ENCODE measurements at regions not wholly inside any gene's neighbourhood (a gene's known extent, or its start where the extent isn't known, plus 50 kb on each side); places are given as distances from the start of the nearest gene placed in this dataset.

GRCh38 chr6:82068721-82069120, 178.8 kb downstream of the IBTK start:
- Histone ChIP-seq H2AFZ (ENCODE audit: low read depth, low read length) (peak overlapping the region; percentile 23; the same call in 1 of the 2 replicates), H3K4me2 (ENCODE audit: insufficient read depth, low read length) (no peak overlapping the region), H3K4me1 (ENCODE audit: insufficient read depth, low read length) (peaks cover 21% of the 10 kb centered on the region), H4K20me1 (ENCODE audit: insufficient read depth, low read length) (no peaks in the 10 kb centered on the region), H3K79me2 (ENCODE audit: insufficient read depth, low read length) (no peaks in the 10 kb centered on the region), H3K36me3 (ENCODE audit: insufficient read depth, low read length) (no peaks in the 10 kb centered on the region), H3K4me3 (ENCODE audit: low read depth in 1 of 2, low read length in 2 of 2) (no peak overlapping the region), H3K9ac (ENCODE audit: low read depth, low read length) (no peak overlapping the region), H3K27me3 (ENCODE audit: insufficient read depth, low read length, poor library complexity) (no peaks in the 10 kb centered on the region), H3K27ac (ENCODE audit: low read length) (no peak overlapping the region), H3K9me3 (ENCODE audit: insufficient read depth, low read length, severe bottlenecking) (no peaks in the 10 kb centered on the region)
- no peak for DNase-seq
- no peak for TF ChIP-seq CTCF (IDR thresholded peaks at IDR 0.05; ENCODE audit: borderline replicate concordance, extremely low read depth, low read length, poor library complexity, severe bottlenecking)
- TF ChIP-seq EZH2 (IDR thresholded peaks at IDR 0.05; ENCODE audit: borderline replicate concordance, low read depth, low read length, severe bottlenecking): no peak
- ATAC-seq (ENCODE audit: insufficient read depth, low read depth): no peak

- no peak for TF ChIP-seq EZH2 (IDR thresholded peaks at IDR 0.05; ENCODE audit: borderline replicate concordance, low read depth, low read length, severe bottlenecking)
- TF ChIP-seq CTCF (IDR thresholded peaks at IDR 0.05; ENCODE audit: borderline replicate concordance, extremely low read depth, low read length, poor library complexity, severe bottlenecking): no peak
- Histone ChIP-seq H3K4me2 (ENCODE audit: insufficient read depth, low read length) (peak overlapping the region; percentile 48), H3K9ac (ENCODE audit: low read depth, low read length) (peak overlapping the region; percentile 42), H2AFZ (ENCODE audit: low read depth, low read length) (peak overlapping the region; percentile 71), H3K4me1 (ENCODE audit: insufficient read depth, low read length) (peaks cover 18% of the 10 kb centered on the region), H3K36me3 (ENCODE audit: insufficient read depth, low read length) (no peaks in the 10 kb centered on the region), H3K9me3 (ENCODE audit: insufficient read depth, low read length, severe bottlenecking) (no peaks in the 10 kb centered on the region), H3K27ac (ENCODE audit: low read length) (peak overlapping the region; percentile 74), H4K20me1 (ENCODE audit: insufficient read depth, low read length) (no peaks in the 10 kb centered on the region), H3K4me3 (ENCODE audit: low read depth in 1 of 2, low read length in 2 of 2) (no peak overlapping the region), H3K79me2 (ENCODE audit: insufficient read depth, low read length) (no peaks in the 10 kb centered on the region), H3K27me3 (ENCODE audit: insufficient read depth, low read length, poor library complexity) (no peaks in the 10 kb centered on the region)
- DNase-seq: peak; percentile 38
- ATAC-seq (ENCODE audit: insufficient read depth, low read depth): peak; percentile 90
Measured at GRCh38 chr6:82066991-82067411, 180.5 kb downstream of the IBTK start.

- Histone ChIP-seq H3K4me1 (ENCODE audit: insufficient read depth, low read length) (peaks cover 16% of the 10 kb centered on the region), H3K4me2 (ENCODE audit: insufficient read depth, low read length) (no peak overlapping the region), H4K20me1 (ENCODE audit: insufficient read depth, low read length) (no peaks in the 10 kb centered on the region), H3K27ac (ENCODE audit: low read length) (0 out of 2 replicates have a peak overlapping the region, but pooled peaks have one; percentile 32), H3K9me3 (ENCODE audit: insufficient read depth, low read length, severe bottlenecking) (no peaks in the 10 kb centered on the region), H2AFZ (ENCODE audit: low read depth, low read length) (peak overlapping the region; percentile 71; the same call in 1 of the 2 replicates), H3K36me3 (ENCODE audit: insufficient read depth, low read length) (no peaks in the 10 kb centered on the region), H3K4me3 (ENCODE audit: low read depth in 1 of 2, low read length in 2 of 2) (no peak overlapping the region), H3K79me2 (ENCODE audit: insufficient read depth, low read length) (no peaks in the 10 kb centered on the region), H3K9ac (ENCODE audit: low read depth, low read length) (no peak overlapping the region), H3K27me3 (ENCODE audit: insufficient read depth, low read length, poor library complexity) (no peaks in the 10 kb centered on the region)
- DNase-seq (no peak), ATAC-seq (ENCODE audit: insufficient read depth, low read depth) (no peak)
- TF ChIP-seq EZH2 (IDR thresholded peaks at IDR 0.05; ENCODE audit: borderline replicate concordance, low read depth, low read length, severe bottlenecking): no peak
- no peak for TF ChIP-seq CTCF (IDR thresholded peaks at IDR 0.05; ENCODE audit: borderline replicate concordance, extremely low read depth, low read length, poor library complexity, severe bottlenecking)
Measured at GRCh38 chr6:82066196-82066595, 181.3 kb downstream of the IBTK start.

GRCh38 chr6:82063574-82063973, 184.0 kb downstream of the IBTK start:
- H3K27ac ChIP-seq (ENCODE audit: low read length): no peak overlapping the region
- no peaks in the 10 kb centered on the region for H3K79me2 ChIP-seq (ENCODE audit: insufficient read depth, low read length)
- H3K4me3 ChIP-seq (ENCODE audit: low read depth in 1 of 2, low read length in 2 of 2): no peak overlapping the region
- H3K4me1 ChIP-seq (ENCODE audit: insufficient read depth, low read length): peaks cover 16% of the 10 kb centered on the region
- H3K9ac ChIP-seq (ENCODE audit: low read depth, low read length): no peak overlapping the region
- no peaks in the 10 kb centered on the region for H4K20me1 ChIP-seq (ENCODE audit: insufficient read depth, low read length)
- no peak for TF ChIP-seq EZH2 (IDR thresholded peaks at IDR 0.05; ENCODE audit: borderline replicate concordance, low read depth, low read length, severe bottlenecking)
- no peak for TF ChIP-seq CTCF (IDR thresholded peaks at IDR 0.05; ENCODE audit: borderline replicate concordance, extremely low read depth, low read length, poor library complexity, severe bottlenecking)
- no peaks in the 10 kb centered on the region for H3K36me3 ChIP-seq (ENCODE audit: insufficient read depth, low read length)
- ATAC-seq (ENCODE audit: insufficient read depth, low read depth) (no peak), DNase-seq (no peak)
- no peaks in the 10 kb centered on the region for H3K9me3 ChIP-seq (ENCODE audit: insufficient read depth, low read length, severe bottlenecking)
- H3K27me3 ChIP-seq (ENCODE audit: insufficient read depth, low read length, poor library complexity): no peaks in the 10 kb centered on the region
- no peak overlapping the region; the same call in 1 of the 2 replicates for H2AFZ ChIP-seq (ENCODE audit: low read depth, low read length)
- H3K4me2 ChIP-seq (ENCODE audit: insufficient read depth, low read length): no peak overlapping the region

All from DND-41 (cell line).